ENCODE measurements at regions not wholly inside any gene's neighbourhood (a gene's known extent, or its start where the extent isn't known, plus 50 kb on each side); places are given as distances from the start of the nearest gene placed in this dataset.

DNA sequence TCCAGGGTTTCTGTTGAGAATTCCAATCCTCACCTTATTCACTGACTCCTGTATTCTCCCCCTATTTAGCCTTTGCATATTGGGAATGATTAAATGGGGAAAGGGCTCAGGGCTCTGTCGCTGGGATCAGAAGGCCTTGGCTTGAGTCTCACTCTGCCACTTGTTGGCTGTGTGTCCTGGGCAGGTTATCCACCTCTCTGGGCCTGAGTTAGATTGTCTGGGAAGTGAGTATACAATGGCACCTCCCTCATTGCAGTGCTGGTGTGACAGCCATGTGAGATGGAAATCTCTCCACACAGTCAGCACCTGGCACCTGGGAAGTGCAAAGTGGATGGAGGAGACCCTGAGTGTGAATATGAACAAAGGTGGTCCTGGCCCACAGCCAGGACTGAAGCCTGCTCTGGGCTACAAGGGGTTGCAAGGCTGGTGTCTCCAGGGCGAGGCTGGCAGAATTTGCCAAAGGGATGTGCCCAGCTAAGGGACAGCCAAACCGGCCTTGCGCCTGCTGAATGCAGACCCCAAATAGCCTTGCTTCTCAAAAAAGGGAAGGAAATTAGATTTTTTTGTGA is 200.0 kb upstream of the PMEPA1 start:
- DNase-seq = no peak

DNA sequence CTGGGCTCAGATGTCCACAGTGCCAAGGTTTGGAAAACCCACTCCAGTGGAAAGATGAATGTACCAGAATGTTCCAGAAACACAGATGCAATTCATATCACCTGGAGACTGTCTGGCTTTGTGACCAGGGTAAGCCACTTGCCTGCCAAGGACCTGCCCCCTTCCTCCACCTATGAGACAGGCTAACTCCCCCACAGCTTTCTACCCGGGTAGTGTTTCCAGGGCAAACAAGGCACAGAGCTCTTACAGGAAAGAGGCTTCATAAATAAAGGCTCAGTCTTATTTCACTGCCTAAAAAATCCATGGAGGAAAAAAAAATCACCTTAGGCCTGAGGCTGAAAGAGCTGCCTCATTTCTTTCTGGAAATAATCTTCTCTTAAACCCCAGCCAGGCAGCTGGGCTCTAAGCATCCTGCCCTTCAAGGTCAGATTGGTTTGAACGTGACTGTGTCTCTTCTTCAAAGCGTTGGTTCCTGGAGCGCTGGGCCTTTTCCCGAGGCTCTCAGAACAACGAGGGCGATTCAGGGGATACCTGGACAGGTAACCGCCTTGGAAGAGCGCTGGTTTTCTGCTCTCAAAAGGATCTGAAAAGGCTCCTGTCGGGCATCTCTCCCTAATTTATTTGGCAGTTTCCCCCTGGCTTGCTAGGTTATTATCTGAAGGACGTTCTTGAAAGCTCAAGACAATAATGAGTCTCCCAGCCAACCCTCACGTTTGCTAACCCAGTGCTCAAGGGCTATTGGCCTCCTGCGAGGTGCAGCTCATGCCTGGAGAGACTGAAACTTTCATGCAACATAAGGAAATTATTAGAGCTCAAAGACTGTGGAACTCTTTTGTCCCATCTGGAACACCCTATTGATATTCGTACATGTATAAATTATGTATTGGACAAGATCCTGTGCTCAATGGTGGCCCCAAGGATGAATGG is 199.2 kb upstream of the PMEPA1 start:
- DNase-seq = peak in 2 of 3 experiments; percentile 46 to 81

DNA sequence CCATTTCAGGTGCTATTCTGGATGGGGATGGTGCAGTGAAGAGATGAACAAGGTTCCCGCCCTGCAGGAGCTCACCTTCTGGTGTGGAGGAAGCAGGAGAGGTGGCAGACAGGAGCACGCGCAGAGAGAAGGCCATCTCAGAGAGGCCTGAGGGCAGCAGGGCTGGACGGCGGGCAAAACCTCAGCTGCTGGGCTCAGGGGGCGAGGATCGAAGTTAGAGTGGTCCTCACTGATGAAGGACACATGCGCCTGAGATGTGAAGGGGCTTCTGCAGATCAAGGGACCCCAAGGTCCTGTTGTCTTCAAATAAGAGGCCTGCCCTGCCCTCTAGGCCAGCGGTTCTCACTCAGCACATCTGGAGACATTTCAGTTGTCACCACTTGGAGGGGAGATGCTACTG is 198.4 kb upstream of the PMEPA1 start:
- no peak for DNase-seq

DNA sequence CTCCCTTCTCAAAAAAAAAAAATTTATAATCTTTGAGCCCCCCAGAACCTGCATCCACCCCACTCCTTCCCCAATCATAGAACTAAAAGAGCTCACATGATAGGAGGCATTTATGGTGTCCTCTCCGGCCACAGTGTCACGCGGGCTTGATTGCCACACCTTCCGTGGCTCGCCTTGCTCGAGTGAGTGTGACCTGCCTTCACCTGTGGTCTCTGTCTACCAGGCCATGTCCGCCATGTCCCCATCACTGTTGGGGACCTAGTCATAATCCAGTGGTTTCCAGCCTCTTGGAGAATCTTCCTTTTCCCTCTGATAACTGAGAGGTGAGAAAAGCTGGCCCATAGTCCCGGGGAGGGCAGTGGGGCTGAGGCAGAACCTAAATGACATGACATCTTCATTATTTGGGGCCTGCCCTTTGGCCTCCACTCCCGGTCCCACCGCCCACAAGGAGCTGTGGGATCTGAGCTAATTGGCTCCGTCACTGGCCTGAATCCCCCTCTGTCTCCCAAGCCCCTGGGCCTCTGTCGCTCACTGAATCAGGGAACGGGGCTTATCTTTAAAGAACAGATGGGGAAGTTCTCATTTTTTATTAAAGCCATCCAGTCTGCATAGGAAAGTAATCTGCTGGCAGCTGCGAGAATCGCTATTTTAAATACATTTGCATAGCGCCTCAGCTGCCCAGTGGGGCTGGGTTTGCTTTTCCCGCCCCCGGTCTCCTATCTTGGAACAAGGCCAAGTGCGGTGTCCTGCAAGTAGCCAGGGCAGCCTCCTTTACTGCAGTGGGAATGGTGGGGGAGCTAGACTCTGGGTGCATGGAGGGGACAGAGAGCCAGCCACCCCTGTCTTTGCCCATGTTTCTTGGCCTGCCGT is 197.6 kb upstream of the PMEPA1 start:
- no peak for DNase-seq

DNA sequence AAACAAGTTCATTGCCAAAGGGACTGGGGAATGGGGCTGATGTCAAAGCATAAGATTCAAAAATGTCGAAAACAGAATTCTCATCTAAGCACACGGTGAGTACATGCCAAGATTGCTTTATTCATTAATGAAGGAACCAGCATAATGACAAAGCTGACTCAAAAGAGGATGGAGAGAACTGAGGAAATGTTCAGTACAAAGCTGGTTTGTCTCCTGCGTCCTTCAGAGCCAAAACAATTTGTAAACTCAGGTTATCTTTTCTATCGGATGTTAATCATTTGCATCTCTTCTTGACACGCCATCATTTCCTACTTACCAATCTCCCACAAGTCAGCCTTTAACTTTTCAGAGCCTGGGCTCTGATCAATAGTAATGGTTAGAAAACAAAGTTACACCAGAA is 195.6 kb upstream of the PMEPA1 start:
- no peak for DNase-seq

DNA sequence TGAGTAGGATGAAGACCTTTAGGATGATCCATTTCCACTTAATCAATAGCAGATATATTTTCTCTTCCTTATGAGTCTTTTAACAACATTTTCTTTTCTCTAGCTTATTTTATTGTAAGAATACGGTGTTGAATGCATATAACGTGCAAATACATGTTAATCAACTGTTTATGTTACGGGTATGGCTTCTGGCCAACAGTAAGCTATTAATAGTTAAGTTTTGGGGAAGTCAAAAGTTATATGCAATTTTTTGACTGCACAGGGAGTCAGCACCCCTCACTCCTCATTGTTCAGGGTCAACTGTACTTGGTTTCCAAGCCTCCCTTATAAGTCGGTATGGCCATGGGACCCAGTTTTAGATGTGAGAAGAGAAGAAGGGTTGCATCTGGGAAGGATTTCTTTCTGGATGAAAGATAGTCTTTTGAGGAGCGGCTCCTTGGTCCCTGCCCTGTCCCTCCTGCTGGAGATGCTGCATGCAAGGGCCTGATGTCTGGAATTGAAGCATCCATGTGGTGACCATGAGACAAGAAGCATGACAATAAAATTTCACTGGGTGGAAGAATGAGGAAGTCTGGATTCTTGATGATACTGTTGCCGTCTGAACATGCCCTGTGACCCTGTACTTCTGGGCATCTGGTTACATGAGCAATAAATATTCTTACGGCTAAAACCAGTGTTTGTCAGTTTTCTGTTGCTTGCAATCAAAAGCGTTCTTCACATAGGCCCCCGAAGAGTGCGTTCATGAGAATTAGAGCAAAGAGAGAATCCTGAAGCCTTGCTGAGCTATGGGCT is 194.7 kb upstream of the PMEPA1 start:
- DNase-seq = no peak

DNA sequence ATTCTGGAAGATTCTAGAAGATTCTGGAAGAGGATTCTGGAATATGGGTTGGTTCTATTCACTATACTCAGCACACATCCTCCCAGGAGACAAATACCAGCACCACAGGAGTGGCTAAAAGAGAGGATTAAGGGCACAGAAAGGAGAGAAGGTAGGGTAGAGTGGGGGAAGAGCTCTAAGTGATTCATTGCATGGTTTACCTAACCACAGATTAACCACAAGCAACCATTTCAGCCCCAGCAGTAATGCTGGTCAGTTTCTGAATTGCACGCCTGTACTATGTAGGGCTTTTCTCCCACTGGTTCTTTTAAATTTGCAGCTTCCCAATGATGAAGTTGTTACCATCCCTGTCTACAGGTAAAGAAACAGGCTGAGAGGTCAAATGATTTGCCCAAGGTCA is 192.7 kb upstream of the PMEPA1 start:
- no peak for DNase-seq

DNA sequence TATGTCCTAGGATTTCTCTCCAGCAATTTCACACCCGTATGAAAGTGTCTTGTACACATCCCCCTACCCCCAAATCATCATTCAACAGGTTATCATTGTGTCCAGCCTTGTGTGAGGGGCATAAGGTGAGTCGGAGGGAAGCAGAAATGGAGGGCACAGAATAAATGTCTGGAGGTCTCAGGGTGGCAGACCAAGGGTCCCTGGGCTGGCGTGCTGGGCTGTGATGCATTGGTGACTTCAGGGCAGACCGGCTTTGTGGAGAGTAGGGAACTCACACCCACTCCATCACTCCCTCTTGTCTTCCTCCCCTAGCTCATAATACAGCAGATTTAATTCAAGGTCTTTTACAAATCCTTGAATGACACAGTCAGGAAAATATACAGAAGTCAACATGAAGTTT is 191.7 kb upstream of the PMEPA1 start:
- no peak for DNase-seq

DNA sequence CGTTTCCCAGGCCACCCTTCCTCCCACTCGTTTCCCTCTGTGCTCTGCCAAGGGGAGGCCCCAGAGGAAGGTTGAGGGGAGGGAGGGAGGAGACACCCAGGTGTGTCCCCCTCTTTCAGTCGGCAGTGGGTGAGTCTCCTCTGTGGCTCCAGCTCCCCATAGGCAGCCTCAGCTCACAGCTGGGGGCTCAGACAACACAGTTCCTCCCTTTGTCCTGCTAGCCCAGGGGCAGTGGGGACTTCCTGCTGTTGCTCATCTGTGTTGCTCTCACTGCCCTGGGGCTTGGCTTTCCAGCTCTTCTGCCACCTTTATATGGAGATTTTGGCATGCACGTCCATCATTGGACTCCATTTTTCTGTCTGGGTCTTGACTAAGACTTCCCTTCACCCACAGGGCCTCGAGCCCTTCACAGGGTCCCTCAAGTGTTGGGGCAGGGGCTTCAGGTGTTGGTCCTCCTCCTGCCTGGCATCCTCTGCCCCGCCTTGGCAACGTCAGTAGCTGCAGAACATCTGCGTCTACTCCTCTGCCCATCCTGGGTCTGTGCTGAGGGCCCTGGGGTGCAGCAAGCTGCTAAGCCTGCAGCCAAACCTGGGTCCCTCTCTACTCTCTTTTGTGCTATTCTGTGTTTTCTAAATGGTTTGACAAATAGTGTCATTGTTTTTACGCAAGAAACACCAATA is 190.6 kb upstream of the PMEPA1 start:
- DNase-seq = peak in 2 of 3 experiments; percentile 76 to 85

DNA sequence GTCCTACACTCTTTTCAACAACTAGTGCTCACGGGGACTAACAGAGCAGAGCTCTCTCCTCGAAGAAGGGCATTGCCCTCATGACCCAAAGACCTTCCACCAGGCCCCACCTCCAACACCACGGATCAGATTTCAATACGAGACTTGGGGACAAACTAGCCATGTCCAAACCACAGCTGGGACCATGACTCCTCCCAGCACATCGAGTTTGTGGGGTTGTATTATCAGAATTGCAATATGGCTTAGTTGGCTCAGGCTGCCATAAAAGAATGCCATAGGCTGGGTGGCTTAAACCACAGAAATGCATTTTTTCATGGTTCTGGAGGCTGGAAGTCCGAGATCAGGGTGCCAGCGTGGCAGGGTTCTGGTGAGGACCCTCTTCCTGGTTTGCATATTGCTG is 189.7 kb upstream of the PMEPA1 start:
- no peak for DNase-seq

DNA sequence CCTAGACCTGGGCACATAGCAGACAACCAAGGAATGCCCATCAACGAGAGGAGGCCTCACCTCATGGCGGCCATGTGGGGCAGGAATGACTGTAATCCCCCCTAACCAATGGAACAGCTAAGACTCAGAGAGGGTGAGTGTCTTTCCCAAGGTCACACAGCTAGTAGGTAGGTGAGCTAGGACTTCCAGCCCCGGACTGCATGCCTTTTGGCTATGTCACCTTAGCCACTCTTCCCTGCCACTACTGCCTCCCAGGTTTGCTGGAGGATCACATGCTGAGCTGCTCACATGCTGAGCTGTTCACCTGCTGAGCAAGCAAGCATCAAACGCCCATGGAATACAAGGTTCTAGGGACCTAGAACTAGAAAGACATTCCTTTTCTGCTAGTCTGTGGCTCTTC is 188.5 kb upstream of the PMEPA1 start:
- no peak for DNase-seq

DNA sequence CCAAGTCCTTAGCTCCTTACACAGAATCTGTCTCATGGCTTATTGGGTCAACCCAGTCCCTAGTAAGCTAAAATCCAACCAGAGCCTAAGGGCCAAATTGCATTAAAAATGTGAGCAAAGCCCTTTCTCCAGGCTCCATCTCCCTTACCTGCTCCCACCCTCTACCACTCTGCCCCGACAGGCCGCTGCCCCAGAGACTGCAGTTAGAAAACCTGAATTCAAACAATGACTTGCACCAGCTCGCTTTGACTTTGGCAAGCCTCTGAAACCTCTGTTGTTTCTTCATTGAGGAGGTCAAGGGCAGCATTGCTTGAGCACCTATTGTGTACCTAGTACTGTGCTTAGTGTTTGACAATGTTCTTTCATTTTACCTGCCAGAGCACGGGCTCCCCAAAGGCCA is 188.1 kb upstream of the PMEPA1 start:
- DNase-seq = no peak

DNA sequence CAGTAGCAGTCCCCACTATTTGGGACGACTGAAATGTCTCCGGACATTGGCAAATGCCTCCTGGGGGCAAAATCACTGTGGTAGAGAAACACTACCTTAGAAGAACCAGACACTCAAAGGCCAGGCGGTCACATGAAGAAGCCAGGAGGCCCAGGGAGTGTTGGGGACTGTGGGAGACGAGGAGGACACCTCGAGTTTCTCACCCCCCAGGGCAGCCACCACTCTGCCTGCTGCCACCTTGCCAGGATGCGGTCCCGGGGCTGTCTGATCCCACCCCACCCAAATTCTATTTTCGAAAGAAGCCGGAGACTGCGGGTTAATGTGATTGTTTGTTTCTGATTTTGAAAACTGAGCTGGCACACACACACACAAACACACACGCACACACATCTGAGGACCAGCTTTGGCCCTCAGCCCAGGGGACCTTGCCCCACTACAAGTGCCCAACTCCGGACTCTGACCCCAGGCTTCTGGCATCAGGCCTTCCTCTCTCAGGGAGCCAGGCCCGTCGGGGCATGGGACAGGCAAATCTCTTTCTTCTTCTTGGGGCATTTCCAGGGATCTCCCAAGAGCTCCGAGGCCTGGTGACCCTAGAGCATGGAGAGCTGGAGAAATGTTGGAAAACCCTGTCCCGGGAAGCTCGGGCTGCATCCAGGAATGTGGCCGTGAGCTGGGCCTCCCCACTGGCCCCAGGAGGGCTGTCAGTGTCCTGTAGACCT is 187.5 kb upstream of the PMEPA1 start:
- DNase-seq = no peak

DNA sequence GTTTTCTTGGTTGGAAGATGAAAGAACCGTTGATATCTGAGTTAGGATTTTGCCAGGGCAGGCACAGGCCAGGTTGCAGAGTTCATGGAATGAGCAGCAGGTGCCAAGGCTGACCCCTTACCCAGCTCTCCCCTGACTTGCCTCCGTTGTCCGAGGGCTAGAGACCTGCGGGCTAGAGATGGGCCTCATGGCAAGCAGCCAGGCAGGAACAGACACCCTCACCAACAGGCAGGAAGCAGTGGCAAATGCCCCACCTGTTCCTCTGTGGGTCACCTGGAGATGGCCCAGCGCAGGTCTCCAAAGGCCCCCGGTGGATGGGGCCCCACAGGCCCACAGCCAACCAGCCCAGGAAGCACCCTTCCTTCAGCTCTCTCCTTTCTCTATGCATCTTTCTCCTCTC is 186.7 kb upstream of the PMEPA1 start:
- no peak for DNase-seq

DNA sequence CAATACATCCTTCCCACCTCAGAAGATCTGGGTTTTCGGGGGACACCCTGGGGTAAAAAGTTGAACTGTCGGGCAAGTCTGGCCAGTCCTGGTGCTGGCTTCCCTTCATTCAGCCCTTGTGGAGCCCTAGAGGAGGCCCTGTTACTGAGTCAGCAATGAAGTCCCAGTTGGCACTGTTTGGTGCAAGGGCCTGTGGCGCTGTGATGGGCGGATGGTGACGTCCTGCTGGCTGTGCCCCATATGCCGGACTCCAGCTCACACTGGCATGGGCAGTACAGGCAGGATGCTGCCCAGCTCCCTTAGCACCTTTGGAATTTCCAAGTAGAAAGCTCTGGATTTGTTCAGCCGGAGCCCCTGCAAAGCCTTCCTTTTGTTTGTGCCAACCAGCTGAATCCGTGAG is 186.2 kb upstream of the PMEPA1 start:
- no peak for DNase-seq

DNA sequence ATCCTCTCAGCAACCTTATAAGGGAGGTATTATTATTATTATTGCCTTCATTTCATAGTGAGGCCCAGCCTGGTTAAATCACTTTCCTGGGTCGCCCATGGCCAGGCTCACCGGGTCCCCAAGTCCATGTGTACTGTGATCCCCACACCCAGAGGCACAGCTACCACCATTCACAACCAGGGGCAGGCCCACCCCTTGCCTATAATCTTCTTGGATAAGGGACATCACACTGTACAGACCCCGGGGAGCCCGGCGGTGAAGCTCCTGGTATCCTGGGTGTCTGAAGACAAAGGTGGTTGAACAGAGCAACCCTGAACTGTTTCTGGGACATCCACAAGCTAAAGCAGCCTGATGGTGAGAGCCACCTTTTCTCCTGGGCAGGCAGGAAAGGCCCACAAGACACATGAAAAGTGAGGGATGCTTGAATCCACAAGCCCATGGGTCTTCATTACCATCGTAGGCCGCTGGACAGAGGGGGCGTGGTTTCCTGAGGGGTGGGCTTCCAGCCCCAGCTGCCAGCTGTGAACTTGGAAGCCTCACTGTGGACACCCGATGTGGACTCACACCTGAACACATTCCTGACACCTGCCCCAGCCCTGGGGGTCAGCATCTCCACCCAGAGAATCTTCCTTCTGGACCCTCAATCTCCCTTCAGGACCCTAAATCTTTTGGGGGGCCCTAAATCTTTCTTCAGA is 185.5 kb upstream of the PMEPA1 start:
- no peak for DNase-seq

DNA sequence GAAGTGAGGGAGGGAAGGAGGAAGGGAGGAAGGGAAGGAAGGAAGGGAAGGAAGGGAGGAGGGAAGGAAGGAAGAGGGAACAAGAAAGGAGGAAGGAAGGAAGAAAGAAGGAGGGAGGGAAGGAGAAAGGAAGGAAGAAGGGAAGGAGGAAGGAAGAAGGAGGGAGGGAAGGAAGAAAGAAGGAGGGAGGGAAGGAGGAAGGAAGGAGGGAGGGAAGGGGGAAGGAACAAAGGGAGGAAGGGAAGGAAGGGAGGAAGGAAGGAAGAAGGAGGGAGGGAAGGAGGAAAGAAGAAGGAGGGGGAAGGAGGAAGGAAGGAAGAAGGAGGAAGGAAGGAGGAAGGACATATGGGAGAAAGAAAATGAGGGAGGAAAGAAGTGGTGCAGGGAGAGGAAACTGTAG is 184.7 kb upstream of the PMEPA1 start:
- DNase-seq = no peak

DNA sequence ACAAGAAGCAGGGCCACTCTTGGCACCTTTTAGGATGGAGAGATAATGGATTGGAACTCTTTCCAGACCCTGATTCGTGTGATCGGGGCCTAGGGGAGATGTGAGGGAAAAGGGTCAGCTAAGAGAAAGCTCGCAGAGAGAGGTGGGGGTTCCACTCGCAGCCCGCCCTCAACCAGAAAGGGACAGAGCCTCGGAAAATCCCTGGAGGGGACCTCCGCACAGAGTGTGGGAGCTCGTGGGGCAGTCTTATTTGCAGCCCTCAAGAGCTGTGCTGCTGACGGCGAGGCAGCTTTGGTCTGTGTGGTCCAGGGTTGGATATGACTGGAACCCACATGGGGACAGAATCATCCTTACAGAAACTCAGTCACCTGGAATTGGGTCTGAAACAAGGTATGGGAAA is 184.3 kb upstream of the PMEPA1 start:
- DNase-seq = no peak

DNA sequence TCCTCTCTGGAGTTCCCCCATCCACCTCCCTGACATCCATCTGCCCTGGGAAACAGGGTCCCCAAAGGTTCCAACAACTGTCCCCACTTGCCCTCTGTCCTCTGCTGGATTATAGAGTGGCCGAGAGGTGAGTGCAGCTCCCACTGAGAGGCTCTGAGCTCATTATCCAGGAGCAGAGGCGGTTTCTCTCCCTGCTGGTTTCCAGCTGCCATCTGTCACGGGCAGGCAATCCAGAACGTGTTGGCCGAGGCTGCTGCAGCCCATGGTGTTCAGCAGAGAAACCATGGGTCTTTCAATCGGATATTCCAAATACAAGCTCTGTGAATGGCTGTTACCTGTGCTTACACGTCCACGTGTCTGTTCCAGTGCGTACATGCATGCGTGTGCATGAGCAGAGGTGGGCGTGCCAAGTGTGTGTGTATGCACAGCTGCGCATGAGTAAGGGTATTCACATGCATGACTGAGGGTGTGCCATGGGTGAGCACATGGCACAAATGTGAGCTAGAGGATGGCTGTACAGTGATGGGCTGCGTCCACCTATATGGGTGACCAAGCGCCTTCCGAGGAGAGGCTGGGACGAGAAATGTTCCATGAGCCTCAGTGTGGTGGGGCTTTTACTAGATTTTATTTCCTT is 183.7 kb upstream of the PMEPA1 start:
- peak in 2 of 3 experiments; percentile 40 to 76 for DNase-seq

DNA sequence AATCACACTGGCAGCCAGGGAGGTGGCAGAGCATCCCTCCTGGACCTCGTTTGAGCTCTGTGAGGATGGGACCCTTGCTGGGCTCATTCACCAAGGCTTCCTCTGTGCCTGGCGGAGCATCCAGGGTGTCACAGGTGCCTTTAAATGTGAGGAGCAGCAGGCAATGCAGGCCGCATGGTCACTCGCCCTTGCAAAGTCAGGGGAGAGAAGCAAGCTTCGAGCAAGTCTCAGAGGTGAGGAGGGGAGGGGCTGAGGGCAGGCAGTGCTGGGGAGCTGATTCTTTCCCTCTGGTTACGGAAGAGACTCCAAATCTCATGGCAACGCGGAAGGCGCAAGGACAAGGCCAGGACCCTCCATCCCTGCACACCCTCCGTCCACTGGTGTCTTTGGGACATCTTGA is 182.7 kb upstream of the PMEPA1 start:
- DNase-seq = peak in 1 of 3 experiments; percentile 30

Data from NCI-H1417 (cell line).